Suppressor macrophage treated with lipopolysaccharide for 4 hours (primary cell): ENCODE measurements at regions not wholly inside any gene's neighbourhood (a gene's known extent, or its start where the extent isn't known, plus 50 kb on each side); places are given as distances from the start of the nearest gene placed in this dataset.
A peak's percentile ranks its signal among the peaks of the same experiment; 100 is the strongest.

ENCODE experiments used
- DNase-seq: peaks from one replicate; pipeline ENCODE4 v3.0.0-alpha.2; 2020

GRCh38 chr6:33862536-33862935 lies 58.7 kb upstream of the MLN start:
- no peak for DNase-seq

DNA sequence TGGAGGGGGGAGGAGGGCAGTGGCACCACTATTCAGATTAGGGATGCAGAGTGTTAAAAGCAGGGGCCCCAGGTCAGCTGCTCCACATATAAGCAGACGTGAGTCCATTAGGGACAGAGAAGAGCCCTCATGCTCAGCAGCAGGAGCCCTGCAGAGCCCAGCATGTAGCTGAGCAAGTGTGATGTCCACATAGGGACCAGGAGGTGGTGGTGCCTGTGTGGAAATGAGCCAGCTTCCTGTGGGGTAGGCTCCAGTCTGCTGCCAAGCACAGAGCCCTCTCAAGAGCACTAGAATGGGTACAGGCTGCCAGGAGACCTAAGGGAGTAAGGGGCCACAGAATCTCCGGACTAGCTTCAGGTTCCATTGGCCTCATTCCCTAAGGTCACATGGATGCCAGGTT lies 57.9 kb upstream of the MLN start:
- no peak for DNase-seq

DNA sequence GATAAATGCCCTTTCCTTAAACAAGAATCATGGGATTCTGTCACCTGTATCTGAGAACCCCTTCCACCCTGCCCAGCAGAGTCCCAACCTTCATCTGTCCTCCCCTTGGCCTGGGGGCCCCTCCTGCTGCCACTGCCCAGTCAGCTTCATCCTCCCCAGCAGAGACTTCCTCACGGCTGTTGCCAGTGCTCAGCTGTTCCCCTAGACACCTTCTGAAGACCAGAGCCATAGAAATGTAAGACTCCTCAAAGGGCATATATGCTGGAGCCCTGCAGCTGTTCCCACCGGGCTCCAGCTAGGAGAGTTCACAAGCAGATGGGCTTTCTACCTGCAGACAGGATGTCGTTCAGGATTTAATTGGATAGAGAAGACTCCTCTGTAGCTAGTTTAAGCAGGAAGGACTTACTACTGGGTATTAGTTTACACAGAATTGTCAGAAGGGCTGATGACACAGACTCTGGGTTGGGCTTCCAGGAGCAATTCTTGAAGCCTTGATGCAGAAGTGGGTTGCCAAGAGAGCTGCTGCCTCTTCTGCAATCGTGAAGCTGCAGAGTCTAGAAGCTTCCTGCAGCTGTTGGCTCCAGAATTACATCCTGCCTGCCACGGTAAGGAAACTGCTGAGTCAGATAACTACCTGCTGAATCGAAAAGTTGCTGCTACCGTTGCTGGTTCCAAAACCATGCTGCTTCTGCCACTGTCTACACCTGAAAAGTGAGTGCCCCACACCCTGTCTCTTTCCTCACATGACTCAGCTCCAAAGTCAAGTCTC lies 57.1 kb upstream of the MLN start:
- peak; percentile 27 for DNase-seq

- DNase-seq, result no peak
Observed at GRCh38 chr6:33860006-33860405, 56.2 kb upstream of the MLN start.

DNA sequence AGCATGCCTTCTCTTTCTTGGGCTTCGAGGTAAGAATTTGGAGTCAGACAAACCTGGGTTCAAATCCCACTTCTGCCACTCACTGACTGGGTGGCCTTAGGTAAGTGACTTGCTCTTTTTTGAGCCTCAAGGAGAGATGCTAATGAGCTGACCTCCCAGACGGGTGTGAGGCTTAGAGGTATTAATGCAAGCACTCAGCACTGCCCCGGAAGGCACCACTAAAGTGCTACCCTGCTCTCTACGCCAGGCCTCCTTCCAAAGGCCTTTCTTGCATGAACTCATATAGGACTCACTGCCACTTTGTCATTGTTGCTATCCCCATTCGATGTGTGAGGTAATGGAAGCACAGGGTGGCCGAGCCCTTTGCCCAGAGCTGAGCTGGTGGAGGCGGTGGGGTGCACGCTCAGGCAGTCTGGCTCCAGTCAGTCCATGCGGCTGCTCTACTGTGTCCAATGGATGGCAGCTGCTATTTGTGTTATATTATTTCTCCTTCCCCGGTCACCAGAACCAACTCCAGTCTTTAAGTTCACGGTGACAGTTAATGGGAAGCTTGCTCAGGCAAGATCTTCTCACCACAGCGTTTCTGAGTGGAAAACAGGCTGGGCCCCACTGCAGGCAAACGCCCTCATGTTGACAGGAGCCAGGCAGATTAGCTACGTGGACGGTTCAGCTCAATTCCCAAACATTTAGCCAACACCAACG lies 55.2 kb upstream of the MLN start:
- no peak for DNase-seq

- DNase-seq, result no peak
Observed at GRCh38 chr6:33857932-33858475, 54.2 kb upstream of the MLN start.

- DNase-seq, result no peak
Observed at GRCh38 chr6:33857093-33857931, 53.5 kb upstream of the MLN start.

DNA sequence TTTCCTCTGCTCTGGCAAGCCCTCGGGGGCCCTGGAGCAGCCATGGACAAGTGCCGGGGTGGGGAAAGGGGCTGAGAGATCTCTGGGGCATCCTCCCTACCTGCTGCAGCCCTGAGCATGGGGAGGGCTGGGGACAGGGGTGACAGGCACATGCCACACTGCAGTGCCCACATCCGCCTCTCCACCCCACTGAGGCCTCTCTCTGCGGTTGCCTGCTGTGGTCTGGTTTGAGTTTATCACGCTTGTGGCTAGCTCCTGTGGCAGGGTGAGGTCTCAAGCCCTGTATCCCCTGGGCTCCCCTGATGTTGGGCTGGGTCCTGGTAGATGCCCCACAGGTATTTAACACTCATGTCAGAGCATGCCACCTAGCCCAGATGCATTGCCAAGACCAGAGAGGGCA lies 52.9 kb upstream of the MLN start:
- no peak for DNase-seq

DNA sequence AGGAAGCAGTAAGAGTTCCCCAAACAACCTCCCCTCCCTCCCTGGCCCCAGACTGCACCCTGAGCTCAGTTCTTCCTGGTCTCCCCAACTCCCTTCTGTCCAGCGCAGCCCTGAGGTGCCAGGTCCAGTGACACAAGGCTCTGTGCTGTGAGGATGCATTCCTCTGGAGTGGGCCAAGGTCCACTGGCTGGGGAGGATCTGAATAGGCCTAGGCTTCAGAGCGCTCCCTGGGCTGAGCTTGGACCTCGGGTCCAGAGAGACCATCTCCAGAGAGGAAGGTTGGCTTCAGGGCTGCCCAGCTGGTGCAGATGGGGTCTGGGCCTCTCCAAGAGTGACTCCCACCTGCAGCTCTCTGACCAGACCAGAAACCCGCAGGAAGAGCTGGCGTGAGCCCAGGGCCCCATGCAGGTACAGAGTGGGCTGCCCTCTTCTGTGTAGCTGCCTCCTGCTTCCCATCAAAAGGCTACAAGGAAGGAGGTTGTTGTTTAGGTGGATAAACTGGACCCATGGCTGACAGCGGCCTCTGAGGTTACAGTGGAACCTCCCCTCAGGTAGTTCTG lies 52.3 kb upstream of the MLN start:
- DNase-seq, result no peak

GRCh38 chr6:33854572-33855030 lies 50.8 kb upstream of the MLN start:
- no peak for DNase-seq

- DNase-seq, result no peak
Observed at GRCh38 chr6:33853736-33854135, 49.9 kb upstream of the MLN start.
